Mucosa of descending colon (tissue), 3 donors: ENCODE measurements at regions not wholly inside any gene's neighbourhood (a gene's known extent, or its start where the extent isn't known, plus 50 kb on each side); places are given as distances from the start of the nearest gene placed in this dataset.
A peak's percentile ranks its signal among the peaks of the same experiment; 100 is the strongest.

ENCODE experiments used
- ATAC-seq: fragments of 200-7000 bp; cut with Tn5 transposase; one replicate; pipeline ENCODE4 v1.9.1; 2020; ENCODE audit warnings: mild to moderate bottlenecking, moderate library complexity
- DNase-seq, 3 donors: peaks; one replicate each; pipeline ENCODE4 v3.0.0-alpha.2; 2020
- H3K36me3 ChIP-seq: fragments of 200-600 bp; one replicate; pipeline ENCODE4 v1.8.0; 2021; ENCODE audit warnings: low read depth, mild to moderate bottlenecking
- H3K4me1 ChIP-seq: fragments of 200-600 bp; one replicate; pipeline ENCODE4 v1.8.0; 2021; ENCODE audit warnings: low read depth, mild to moderate bottlenecking
- H3K4me3 ChIP-seq: fragments of 200-600 bp; one replicate; pipeline ENCODE4 v1.8.0; 2021; ENCODE audit warnings: mild to moderate bottlenecking
- H3K9me3 ChIP-seq: fragments of 200-600 bp; one replicate; pipeline ENCODE4 v1.8.0; 2021; ENCODE audit warnings: mild to moderate bottlenecking
- CTCF ChIP-seq: fragments of 200-600 bp; IDR thresholded peaks from one replicate; pipeline ENCODE4 v1.8.0; 2022; ENCODE audit warnings: antibody characterized with exemption, mild to moderate bottlenecking
- intact Hi-C, 2 donors: fragments of 100-400 bp; cut with DNase I in 1 of 2; cut with micrococcal nuclease in 1 of 2; formaldehyde crosslinking; loops; one replicate each; pipeline versions ENCODE4 v1.11.0 to v1.11.1; 2022; cut with DNase I, micrococcal nuclease
- donor health status: DM: no; HTN: no; CAD: no; lungs with moderate emphysema.
- donor health status: DM: no; HTN: no; CAD: no.
- donor health status: DM: no; HTN: yes; CAD: no.

- no peak for ATAC-seq
Observed at GRCh38 chr17:70862295-70862694, 693.0 kb downstream of the KCNJ2 start.

GRCh38 chr17:70863436-70864248 is 694.3 kb downstream of the KCNJ2 start:
- ATAC-seq (no peak), DNase-seq (no peak)
- no peak for TF ChIP-seq CTCF
- no peaks in the 10 kb centered on the region for H3K36me3 ChIP-seq
- no peaks in the 10 kb centered on the region for H3K9me3 ChIP-seq
- intact Hi-C loops = no loop called here
- no peak overlapping the region for H3K4me3 ChIP-seq
- no peaks in the 10 kb centered on the region for H3K4me1 ChIP-seq

More at GRCh38 chr17:70862295-70862694, 693.0 kb downstream of the KCNJ2 start:
- no peak overlapping the region for H3K4me3 ChIP-seq
- TF ChIP-seq CTCF = no peak
- H3K36me3 ChIP-seq = no peaks in the 10 kb centered on the region
- no peaks in the 10 kb centered on the region for H3K4me1 ChIP-seq
- DNase-seq = no peak
- intact Hi-C loops = no loop called here
- no peaks in the 10 kb centered on the region for H3K9me3 ChIP-seq

- H3K4me1 ChIP-seq = no peaks in the 10 kb centered on the region
- no peak for DNase-seq
- no peaks in the 10 kb centered on the region for H3K9me3 ChIP-seq
- intact Hi-C loops = no loop called here
- no peak for ATAC-seq
- H3K4me3 ChIP-seq = no peak overlapping the region
- TF ChIP-seq CTCF = no peak
- no peaks in the 10 kb centered on the region for H3K36me3 ChIP-seq
Observed at GRCh38 chr17:70865993-70866804, 696.9 kb downstream of the KCNJ2 start.

GRCh38 chr17:70868149-70868548 is 698.8 kb downstream of the KCNJ2 start:
- intact Hi-C loops = no loop called here
- no peaks in the 10 kb centered on the region for H3K4me1 ChIP-seq

More at GRCh38 chr17:70868149-70868548, 698.8 kb downstream of the KCNJ2 start:
- Histone ChIP-seq H3K36me3 (no peaks in the 10 kb centered on the region), H3K9me3 (no peaks in the 10 kb centered on the region), H3K4me3 (no peak overlapping the region)
- DNase-seq (peak in 1 of 3 donors; percentile 8), ATAC-seq (peak; percentile 76)
- no peak for TF ChIP-seq CTCF
